IMR-90 (cell line): ENCODE measurements at regions not wholly inside any gene's neighbourhood (a gene's known extent, or its start where the extent isn't known, plus 50 kb on each side); places are given as distances from the start of the nearest gene placed in this dataset.

ENCODE experiments used
- ATAC-seq: fragments of 200-7000 bp; cut with Tn5 transposase; 2 replicates; pipeline ENCODE4 v1.9.1; 2020; ENCODE audit warnings: low read depth, mild to moderate bottlenecking, moderate library complexity
- BruUV-seq: library from RNA; stranded (reverse); fragments of 400-500 nt; replicated peaks from 2 replicates; lab custom pipeline; 2021; lab: Mats Ljungman, UMichigan
- CTCF ChIA-PET: fragments of 300-600 bp; formaldehyde crosslinking; extraction: SDS; loops from one replicate; lab custom pipeline; 2021; ENCODE audit warnings: antibody characterized with exemption; lab: Yijun Ruan, JAX
- POLR2A ChIA-PET: fragments of 300-600 bp; sonication (Branson Sonifier 250); formaldehyde crosslinking; loops from one replicate; lab custom pipeline; 2022; ENCODE audit warnings: antibody characterized with exemption; ENCODE audit not compliant: unreplicated experiment; lab: Charles Lee
- DNase-seq: peaks from one replicate; pipeline ENCODE4 v3.0.0; 2013
- H2AFZ ChIP-seq: replicated peaks from 2 replicates; pipeline ENCODE3; 2013; ENCODE audit warnings: low read length, mild to moderate bottlenecking; ENCODE audit not compliant: poor library complexity
- H2AK5ac ChIP-seq: 2 replicates; pipeline ENCODE4 v1.6.1; 2013; ENCODE audit warnings: low read depth, low read length, inconsistent platforms
- H2AK9ac ChIP-seq: replicated peaks from 2 replicates; pipeline ENCODE3; 2013; ENCODE audit warnings: mild to moderate bottlenecking, low read depth, low read length, moderate library complexity; ENCODE audit not compliant: poor library complexity
- H2BK120ac ChIP-seq: 2 replicates; pipeline ENCODE4 v1.6.1; 2013; ENCODE audit warnings: low read depth, low read length, inconsistent platforms
- H2BK15ac ChIP-seq: 3 replicates; pipeline ENCODE4 v1.6.1; 2013; ENCODE audit warnings: low read depth, low read length, inconsistent platforms
- H2BK20ac ChIP-seq: 2 replicates; pipeline ENCODE4 v1.6.1; 2013; ENCODE audit warnings: low read depth, mild to moderate bottlenecking, inconsistent platforms, low read length, moderate library complexity
- H2BK5ac ChIP-seq: 2 replicates; pipeline ENCODE4 v1.6.1; 2013; ENCODE audit warnings: mild to moderate bottlenecking, low read depth, low read length, inconsistent platforms; ENCODE audit not compliant: poor library complexity, severe bottlenecking
- H3K14ac ChIP-seq: replicated peaks from 2 replicates; pipeline ENCODE4 v1.6.1; 2013; ENCODE audit warnings: low read depth, low read length, inconsistent platforms
- H3K18ac ChIP-seq: 2 replicates; pipeline ENCODE4 v1.6.1; 2013; ENCODE audit warnings: low read depth, low read length, control low read depth
- H3K23ac ChIP-seq: 2 replicates; pipeline ENCODE4 v1.6.1; 2013; ENCODE audit warnings: low read depth, low read length, inconsistent platforms
- H3K27ac ChIP-seq: 2 replicates; pipeline ENCODE4 v1.5.1; 2013; ENCODE audit warnings: mild to moderate bottlenecking, control low read depth, low read length; ENCODE audit not compliant: insufficient read depth
- H3K27me3 ChIP-seq: 2 replicates; pipeline ENCODE4 v1.6.1; 2013; ENCODE audit warnings: low read length; ENCODE audit not compliant: control insufficient read depth, insufficient read depth
- H3K36me3 ChIP-seq: 2 replicates; pipeline ENCODE4 v1.6.1; 2013; ENCODE audit warnings: low read length, mixed read lengths; ENCODE audit not compliant: control insufficient read depth, insufficient read depth
- H3K4ac ChIP-seq: 2 replicates; pipeline ENCODE4 v1.6.1; 2013; ENCODE audit warnings: low read depth, low read length, inconsistent platforms
- H3K4me1 ChIP-seq: 2 replicates; pipeline ENCODE4 v1.6.1; 2013; ENCODE audit warnings: low read length, mixed read lengths; ENCODE audit not compliant: control insufficient read depth, insufficient read depth
- H3K4me2 ChIP-seq: 2 replicates; pipeline ENCODE4 v1.6.1; 2013; ENCODE audit warnings: low read depth, mild to moderate bottlenecking, control low read depth, low read length, moderate library complexity
- H3K4me3 ChIP-seq: 2 replicates; pipeline ENCODE4 v1.5.1; 2013; ENCODE audit warnings: low read depth, mild to moderate bottlenecking, control low read depth, low read length, moderate library complexity; ENCODE audit not compliant: insufficient read depth
- H3K56ac ChIP-seq: 2 replicates; pipeline ENCODE4 v1.6.1; 2013; ENCODE audit warnings: low read length, inconsistent platforms; ENCODE audit not compliant: insufficient read depth; ENCODE audit errors: extremely low read depth
- H3K79me1 ChIP-seq, 2 experiments: 2 replicates each; pipeline ENCODE4 v1.6.1; 2013; ENCODE audit warnings: low read length in 2 of 2, inconsistent platforms in 1 of 2, low read depth in 1 of 2
- H3K9ac ChIP-seq: 2 replicates; pipeline ENCODE4 v1.6.1; 2013; ENCODE audit warnings: low read depth, low read length, control low read depth
- H3K9me1 ChIP-seq: 2 replicates; pipeline ENCODE4 v1.6.1; 2013; ENCODE audit warnings: low read length, inconsistent platforms; ENCODE audit not compliant: insufficient read depth
- H3K9me3 ChIP-seq: 2 replicates; pipeline ENCODE4 v1.6.1; 2013; ENCODE audit warnings: low read length; ENCODE audit not compliant: control insufficient read depth, insufficient read depth
- H4K20me1 ChIP-seq: 2 replicates; pipeline ENCODE4 v1.6.1; 2013; ENCODE audit warnings: low read length, inconsistent platforms; ENCODE audit not compliant: insufficient read depth
- H4K5ac ChIP-seq: 2 replicates; pipeline ENCODE4 v1.6.1; 2013; ENCODE audit warnings: mild to moderate bottlenecking, low read depth, low read length, control low read depth
- H4K8ac ChIP-seq, 2 experiments: 2 replicates each; pipeline ENCODE4 v1.6.1; 2013; ENCODE audit warnings: low read depth in 2 of 2, low read length in 2 of 2, control low read depth in 1 of 2, inconsistent platforms in 1 of 2
- H4K91ac ChIP-seq: 2 replicates; pipeline ENCODE4 v1.6.1; 2013; ENCODE audit warnings: low read depth, low read length, inconsistent platforms; ENCODE audit not compliant: insufficient read depth
- CTCF ChIP-seq: conservative IDR thresholded peaks from 2 replicates; pipeline ENCODE4 v1.5.1; 2012; ENCODE audit warnings: mild to moderate bottlenecking, low read depth, low read length, improper control_type of control experiment
- WGBS, 2 experiments: methylation state at CpG; one replicate each; pipeline versions ENCODE4 v1.1.5 to v1.1.7; 2013; ENCODE audit warnings: missing lambda C conversion rate in 2 of 2; ENCODE audit not compliant: insufficient read length in 1 of 2; ENCODE audit errors: extremely low coverage in 2 of 2; 5-methylcytosine and 5-hydroxymethylcytosine counted together
- dilution Hi-C: fragments of 300-500 bp; cut with HindIII; formaldehyde crosslinking; loops from one replicate; pipeline ENCODE4 v1.14.3; 2018; ENCODE audit warnings: low sequenced_read_pairs; ENCODE audit not compliant: unreplicated experiment
- in situ Hi-C: fragments of 300-500 bp; cut with MboI; formaldehyde crosslinking; loops from 3 replicates; pipeline ENCODE4 v1.14.3; 2019; ENCODE audit warnings: low sequenced_read_pairs, inconsistent platforms, mixed read lengths
- intact Hi-C: fragments of 100-400 bp; cut with micrococcal nuclease; formaldehyde crosslinking; loops from 2 replicates; pipeline ENCODE4 v1.10.0; 2022

- WGBS, 2 experiments: no CpG with 5 or more reads among the region's 2 CpGs
- Histone ChIP-seq H3K36me3 (no peaks in the 10 kb centered on the region), H3K9me3 (no peaks in the 10 kb centered on the region), H3K9ac (no peak overlapping the region), H2BK120ac (peak overlapping the region; percentile 9; the same call in 1 of the 2 replicates), H2BK20ac (no peak overlapping the region; the same call in 1 of the 2 replicates), H2BK5ac (no peak overlapping the region), H2BK15ac (no peak overlapping the region), H3K56ac (no peak overlapping the region), H4K5ac (no peak overlapping the region; the same call in 1 of the 2 replicates), H3K27me3 (no peaks in the 10 kb centered on the region), H4K8ac (no peak overlapping the region), H3K4me1 (peaks cover 10% of the 10 kb centered on the region), H4K20me1 (no peaks in the 10 kb centered on the region), H3K23ac (no peak overlapping the region), H2AK9ac (no peak overlapping the region), H3K18ac (peak overlapping the region; percentile 6; the same call in 1 of the 2 replicates), H3K9me1 (peaks cover 14% of the 10 kb centered on the region), H3K27ac (no peak overlapping the region), H4K91ac (no peak overlapping the region), H2AK5ac (no peak overlapping the region), H2AFZ (no peak overlapping the region), H3K4ac (no peak overlapping the region; the same call in 1 of the 2 replicates), H3K14ac (no peak overlapping the region), H3K79me1 (no peaks in the 10 kb centered on the region), H3K4me3 (no peak overlapping the region), H3K4me2 (no peak overlapping the region)
- intact Hi-C loops: no loop called here
- in situ Hi-C loops: no loop called here
- dilution Hi-C loops: no loop called here
- TF ChIP-seq CTCF: no peak
- no TSS peak for BruUV-seq
- DNase-seq (no peak), ATAC-seq (no peak)
- POLR2A ChIA-PET: interaction anchor here (0.6 kb wide), 2 partner anchors 297 to 1417 kb away, joined by 3 to 8 read pairs; no protein-coding TSS in a partner anchor
- CTCF ChIA-PET: interaction anchor here (1.1 kb wide), 1 partner anchor 11 kb away, joined by 4 read pairs; no protein-coding TSS in a partner anchor
These were observed 188.8 kb upstream of the NABP1 start for GRCh38 chr2:191489177-191489576.
